GM21515 (cell line): ENCODE measurements at regions not wholly inside any gene's neighbourhood (a gene's known extent, or its start where the extent isn't known, plus 50 kb on each side); places are given as distances from the start of the nearest gene placed in this dataset.
"Not testable (repeated sequence)": the region's sequence is repeated elsewhere in the genome, so short reads cannot be mapped to it uniquely, and the experiment has no call there.

ENCODE experiments used
- ATAC-seq: cut with Tn5 transposase; IDR thresholded peaks from one replicate; pipeline ENCODE4 v1.9.1; 2021; ENCODE audit not compliant: unreplicated experiment

DNA sequence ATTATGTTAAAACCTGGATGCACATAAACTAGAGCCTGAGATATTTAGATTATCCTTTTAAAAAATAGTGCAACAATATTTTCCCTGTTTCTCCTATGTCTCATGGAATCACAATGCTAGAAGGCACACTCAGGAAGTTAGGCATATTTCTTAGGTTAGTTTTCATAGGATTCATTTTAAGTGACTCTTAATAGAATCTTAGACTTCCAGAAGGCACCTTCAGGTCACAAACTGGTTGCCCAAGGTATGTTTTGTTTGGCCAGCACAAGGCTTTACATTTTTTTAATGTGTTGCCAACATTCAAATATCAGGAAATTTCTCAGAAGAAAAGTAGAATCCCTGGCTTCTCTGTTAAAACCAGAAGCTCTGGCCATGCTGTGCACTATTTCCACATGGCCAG is 129.3 kb downstream of the LNPK start:
- ATAC-seq, result no peak

DNA sequence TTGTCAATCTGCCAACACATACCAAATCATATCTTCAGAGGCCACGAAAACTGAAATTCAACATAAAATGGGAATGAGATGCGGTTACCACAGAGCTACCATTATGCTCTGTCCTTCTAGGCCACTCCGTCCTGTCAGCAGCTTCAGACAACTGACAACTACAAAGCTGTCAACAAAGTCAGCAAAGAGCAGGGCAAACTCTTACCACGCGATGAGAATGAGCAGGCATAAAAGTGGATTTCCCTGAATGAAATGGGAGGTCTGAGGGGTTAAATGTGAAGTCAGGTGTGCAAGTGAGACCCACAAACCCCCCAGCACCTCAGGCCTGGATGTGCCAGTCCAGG is 130.1 kb downstream of the LNPK start:
- ATAC-seq, result no peak

DNA sequence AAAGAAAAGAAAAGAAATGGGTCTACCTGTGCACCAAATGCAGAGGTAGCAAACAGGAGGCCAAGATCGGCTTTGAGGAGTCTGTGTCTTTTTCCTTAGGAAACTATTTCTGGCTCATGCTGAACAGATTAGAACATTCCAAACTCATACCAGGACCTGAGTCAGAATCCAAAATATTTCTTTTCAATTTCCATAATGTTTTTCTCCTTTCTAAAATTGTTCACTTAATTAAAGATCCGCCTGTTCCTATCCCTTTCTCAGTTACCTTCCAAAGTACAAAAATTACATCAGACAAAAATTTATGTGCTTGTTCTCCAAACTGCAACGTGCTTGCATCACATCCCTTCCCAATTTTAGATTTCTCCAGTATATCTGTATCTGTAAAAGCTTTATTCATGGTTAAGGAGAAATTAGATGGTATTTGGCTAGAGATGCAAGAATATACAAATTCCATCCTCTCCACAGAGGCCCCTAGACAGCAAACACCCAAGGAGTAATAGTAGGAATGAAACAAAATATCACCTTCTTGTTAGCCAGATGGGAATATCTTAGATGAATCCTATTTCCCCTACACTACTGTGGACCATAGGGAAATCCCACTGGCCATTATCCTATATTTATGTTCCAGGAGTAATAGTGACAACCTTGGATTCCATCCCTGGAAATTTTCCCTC is 130.6 kb downstream of the LNPK start:
- ATAC-seq, result no peak

DNA sequence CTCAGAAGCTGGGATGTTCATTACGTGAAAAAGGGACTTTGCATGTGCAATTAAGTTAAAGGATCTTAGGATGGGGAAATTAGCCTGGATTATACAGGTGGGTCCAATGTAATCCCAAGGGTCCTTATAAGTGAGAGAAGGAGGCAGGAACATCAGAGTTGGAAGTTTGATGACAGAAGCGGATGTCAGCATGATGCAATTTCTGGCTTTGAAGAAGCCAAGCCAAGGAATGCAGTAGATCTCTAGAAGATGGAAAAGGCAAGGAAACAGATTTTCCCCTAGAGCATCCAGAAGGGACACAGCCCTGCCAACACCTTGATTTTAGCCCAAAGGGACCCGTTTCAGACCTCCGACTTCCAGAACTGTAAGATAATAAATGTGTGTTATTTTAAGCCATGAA is 136.4 kb downstream of the LNPK start:
- no peak for ATAC-seq

DNA sequence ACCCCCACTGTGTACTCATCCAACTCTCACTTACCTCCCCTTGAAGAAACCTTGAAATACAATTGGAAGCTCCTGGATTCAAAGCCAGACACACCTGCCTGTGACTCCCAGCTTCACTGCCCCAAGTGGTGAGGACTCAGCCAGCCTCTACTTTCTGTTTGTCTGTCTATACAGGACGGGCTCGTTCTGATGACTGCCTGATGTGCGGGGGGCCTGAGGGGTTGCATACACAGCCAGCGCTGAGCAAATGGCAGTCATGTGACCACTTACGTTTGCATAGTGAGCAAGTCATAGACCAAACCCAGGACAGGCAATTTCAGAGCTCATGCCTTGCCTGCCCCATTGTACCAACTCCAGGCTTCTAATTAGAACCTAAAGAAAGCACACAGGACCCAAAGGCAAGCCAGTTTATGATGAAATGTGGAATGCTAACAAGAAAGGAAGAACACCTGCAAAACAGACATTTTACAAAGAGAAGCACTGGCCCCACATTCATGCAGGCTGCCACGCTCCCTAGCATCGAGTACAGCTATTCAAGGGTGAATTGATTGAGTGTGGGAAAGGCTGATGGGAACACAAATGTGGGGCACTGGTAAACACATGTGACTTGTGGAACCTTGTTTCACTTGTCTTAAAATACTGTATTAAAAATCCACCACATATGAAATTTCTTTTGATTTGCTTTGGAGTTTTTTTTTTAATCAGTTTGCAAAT is 137.8 kb downstream of the LNPK start:
- ATAC-seq, result no peak

DNA sequence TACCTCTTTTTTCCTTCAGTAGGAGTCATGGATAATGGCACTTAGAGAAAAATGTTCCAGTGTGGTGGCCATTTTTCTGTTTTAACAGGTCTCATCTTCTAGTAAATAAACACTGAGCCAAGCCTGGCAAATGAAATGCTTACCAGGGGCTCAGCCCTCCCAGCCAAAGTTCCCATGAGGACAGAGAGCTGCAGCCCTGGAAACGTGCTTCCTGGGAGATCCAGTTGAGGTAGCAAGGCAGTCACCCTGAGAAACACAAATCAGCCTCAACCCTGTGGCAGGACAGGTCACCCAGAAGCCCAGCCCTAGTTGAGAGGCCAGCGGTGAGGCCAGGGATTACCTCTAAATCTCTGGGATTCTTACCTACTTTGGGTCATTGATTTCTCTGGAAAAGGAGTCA is 140.1 kb downstream of the LNPK start:
- ATAC-seq, result no peak

DNA sequence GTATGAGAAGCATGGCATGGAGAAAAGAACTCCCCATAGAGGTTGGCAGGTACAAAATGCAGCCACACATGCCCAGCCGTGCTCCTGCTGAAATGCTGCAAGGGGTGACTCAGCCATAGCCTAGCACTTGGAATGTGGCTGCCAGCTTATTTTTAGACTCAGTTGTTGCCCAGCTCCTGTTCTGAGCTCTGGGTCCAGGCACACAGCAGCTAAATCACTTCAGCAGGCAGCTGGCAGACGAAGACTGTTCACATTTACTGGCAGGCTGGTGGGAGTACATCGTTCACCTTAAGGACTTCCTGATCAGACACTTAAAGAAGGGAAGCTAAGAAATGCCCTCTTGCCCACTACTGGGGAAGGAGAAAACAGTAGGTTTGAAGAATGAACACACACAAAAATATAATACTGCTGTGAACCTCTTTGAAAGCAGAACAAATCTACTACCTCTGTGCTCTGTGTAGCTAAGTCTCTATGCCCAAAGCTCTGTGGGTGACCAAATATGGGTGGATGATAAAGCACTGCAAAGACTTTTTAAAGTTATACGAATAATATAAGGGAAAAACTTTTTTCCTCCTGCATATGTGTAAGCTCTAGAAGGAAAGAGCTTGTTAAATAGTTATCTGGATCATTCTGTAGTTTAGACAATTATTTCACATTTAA is 146.1 kb downstream of the LNPK start:
- no peak for ATAC-seq

DNA sequence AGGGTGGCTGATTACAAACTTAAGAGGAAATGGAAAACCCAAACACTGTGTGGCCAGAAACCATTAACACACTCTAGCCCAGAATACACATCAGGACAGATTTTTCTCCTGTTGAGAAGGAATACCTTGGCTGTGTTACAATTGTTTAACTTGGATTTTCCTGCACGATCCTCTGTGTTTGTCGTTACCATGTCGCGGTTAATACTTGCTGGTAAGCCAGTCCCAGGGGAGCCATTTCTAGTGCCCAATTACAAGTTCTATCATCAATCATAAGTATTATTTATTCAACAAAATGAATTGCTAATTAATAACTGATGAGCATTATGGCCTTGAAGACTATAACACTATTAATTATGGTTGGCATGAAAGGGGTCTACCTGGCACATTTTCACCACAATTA is 146.8 kb downstream of the LNPK start:
- no peak for ATAC-seq

DNA sequence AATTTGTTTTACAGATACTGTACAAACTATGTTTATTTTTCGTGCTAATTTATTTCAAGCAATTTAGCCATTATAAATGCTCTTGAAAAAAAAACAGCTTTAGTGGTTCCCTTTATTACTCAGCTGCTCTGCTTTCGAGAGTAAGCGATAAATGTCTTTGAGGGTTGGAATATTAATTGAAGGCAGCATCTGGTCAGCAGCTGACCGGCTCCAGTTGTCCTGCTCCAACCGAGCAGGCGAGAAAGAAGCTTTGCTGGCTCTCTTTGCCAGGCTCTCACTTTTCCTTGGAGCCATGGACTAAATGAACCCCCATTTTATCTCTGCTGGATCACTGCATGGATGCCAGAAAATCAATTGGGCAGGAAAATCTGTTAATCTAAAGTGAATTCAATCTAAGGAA is 147.4 kb downstream of the LNPK start:
- no peak for ATAC-seq

DNA sequence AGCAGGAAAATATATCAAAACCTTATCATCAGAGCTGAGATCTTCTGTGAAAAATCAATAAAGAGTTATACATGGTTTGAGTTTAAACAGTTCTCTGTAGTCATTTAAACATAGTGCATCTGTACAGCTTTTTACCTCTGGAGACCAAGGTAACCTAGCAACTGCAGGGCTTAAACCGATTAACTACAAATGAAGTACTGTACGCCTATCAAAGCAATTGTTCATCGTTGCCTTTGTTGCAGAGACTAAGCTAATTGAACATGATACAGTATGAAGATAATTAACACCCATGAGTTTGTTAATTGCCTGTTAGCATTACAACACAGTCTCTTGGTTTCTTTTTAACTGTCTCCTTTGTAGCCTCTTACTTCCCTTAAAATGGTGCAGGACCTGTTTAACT is 147.9 kb downstream of the LNPK start:
- ATAC-seq, result no peak

DNA sequence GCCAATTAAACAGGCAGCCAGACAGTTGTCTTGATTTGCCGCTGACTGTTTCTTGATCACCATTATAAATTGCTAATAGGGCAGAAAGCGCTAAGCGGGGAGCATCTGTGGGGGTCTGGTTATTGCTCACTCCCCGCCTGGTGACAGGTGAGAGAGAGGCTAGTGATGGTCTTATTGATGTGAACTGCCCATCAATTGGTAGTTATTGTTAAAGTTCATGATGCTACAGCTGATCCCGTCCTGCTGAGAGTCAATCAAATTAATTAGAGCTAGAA is 148.5 kb downstream of the LNPK start:
- ATAC-seq, result no peak

DNA sequence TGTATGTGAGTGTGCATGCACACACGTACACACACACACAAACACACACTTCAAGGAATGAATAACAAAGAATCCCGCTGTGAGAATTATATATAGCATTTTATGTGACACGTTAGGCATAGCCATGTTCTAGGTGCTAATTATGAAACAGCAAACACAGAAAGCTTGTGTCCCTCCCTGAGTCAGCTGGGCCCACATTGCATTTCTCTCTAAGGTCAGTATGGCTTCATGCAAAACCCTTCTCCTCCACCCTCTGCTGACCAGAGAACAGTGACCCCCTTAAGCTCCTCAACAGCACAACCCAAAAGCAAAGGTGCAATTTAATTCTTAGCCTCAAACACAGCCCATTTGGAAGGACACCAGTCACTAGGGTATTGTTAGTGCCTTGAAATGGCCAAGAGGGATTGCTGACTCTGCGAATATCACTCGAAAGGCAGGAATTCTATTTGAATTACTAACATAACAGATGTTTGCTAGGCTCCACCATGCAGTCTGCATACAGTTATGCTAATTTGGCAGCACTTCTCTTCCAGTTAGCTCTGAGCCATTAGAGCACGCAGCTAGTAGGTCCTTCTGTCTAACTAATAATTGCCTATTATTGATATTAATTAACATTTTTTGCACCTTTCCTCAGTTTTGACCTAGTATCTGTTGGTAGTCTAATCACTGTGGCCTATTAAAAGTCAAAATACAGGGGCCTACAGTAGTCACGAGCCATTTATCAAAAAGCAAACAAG is 149.0 kb downstream of the LNPK start:
- ATAC-seq, result no peak

DNA sequence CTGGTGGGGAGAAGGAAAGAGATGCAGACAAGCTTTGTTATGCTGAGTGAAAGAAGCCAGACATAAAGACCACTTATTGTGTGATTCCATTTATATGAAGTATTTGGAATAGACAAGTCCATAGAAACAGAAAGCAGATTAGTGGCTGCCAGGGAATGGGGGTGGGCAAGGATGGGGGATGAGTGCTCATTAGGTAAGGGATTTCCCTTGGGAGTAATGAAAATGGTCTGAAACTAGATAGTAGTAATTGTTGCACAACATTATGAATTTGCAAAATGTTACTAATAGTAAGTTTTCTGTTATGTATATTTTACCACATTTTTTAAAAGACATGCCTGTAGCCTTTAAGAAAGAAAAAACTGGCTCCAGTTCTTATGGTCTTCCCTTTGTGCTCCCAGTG is 154.9 kb downstream of the LNPK start:
- ATAC-seq, result no peak

DNA sequence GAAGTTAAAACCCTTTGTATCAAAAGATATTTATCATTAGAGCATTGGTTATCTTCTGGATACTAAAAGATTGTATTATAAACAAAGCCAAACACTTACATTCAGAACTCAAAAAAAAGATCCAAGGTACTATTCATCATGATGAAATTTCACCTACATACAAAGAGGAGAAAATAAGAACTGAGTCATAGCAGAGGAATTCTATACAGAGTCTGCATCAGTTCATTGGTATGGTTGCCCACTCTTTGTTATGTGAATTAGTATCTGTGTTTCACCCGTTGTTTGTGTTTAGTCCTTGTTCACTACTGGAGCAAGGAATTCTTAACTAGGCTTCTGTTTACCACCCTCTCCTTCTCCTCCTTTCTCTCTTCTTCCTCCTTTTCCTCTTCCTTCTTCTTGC is 157.9 kb downstream of the LNPK start:
- no peak for ATAC-seq

DNA sequence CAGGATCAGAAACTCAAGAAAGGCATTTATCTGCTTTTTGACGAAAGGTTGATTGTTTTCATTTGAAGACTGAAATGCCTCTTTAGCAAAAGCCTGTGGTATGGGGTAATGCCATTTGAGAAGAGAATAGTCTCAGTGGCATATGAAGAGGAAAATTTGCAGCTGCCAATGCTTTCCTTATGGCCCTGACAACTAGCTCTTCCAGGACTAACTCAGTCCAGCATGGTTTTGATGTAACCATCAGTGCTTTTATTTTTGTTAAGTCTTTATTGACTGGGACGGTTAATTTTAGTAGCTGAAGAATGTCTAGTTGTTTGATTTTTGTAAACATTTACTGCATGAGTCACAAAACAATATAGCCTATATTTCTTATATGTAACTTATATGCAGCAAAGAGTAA is 158.4 kb downstream of the LNPK start:
- ATAC-seq, result no peak

DNA sequence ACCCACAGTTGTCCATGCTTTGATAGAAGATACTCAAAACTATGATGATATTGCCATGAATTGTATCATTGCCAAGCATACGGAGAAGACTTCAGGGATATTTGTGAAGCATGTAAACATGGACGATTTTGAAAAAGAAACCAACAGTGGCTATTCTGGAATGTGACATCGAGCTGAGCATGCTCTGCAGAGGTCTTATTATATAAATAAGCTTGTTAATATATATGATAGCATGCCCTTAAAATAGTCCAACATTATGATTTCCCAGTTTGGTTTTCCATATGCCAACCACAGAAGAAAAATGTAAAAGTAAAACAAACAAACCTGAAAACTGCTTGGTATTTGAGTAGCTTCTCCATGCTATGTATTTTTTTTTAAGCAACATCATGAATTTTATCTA is 159.1 kb downstream of the LNPK start:
- no peak for ATAC-seq

DNA sequence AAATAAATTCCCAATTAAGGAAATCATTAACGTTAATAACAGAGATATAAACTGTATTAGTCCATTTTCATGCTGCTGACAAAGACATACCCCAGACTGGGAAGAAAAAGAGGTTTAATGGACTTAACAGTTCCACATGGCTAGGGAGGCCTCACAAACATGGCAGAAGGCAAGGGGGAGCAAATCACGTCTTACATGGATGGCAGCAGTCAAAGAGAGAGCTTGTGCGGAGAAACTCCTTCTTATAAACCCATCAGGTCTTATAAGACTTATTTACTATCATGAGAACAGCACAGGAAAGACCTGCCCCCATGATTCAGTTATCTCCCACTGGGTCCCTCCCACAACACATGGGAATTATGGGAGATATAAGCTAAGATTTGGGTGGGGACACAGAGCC is 161.3 kb downstream of the LNPK start:
- not testable (repeated sequence) for ATAC-seq

DNA sequence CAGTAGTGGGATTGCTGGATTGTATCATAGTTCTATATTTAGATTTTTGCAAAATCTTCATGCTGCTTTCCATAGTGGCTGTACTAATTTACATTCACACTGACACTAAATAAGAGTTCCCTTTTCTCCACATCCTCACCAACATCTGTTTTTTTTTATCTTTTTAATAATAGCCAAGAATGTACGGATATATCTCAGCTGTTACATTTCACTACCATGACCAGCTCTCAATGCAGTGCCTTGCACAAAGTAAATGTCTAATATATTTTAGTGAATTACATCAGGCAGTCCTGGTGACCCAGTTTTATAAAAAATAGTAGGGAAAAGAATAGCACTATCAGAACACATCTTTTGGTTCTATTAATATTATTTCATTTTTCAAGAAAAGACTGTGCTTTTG is 161.8 kb downstream of the LNPK start:
- no peak for ATAC-seq

DNA sequence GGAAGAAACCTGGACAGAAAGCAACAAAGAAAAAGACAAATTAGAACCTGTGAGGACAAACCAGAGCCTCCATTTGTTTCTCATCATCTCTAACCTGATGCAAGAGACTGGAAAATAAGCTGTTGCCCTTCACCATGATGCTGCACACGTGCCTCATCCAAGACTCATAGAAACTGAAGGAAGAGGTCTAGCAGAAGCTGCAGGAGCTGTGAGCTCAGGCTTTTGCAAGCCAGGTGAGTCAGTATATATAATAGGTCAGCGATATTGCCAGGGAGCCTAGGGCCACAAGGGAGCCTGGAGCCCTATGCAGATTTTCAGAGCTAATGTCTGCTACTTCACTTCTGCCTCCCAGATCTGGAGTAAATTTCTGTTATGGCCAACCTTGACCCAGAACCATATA is 163.1 kb downstream of the LNPK start:
- no peak for ATAC-seq

DNA sequence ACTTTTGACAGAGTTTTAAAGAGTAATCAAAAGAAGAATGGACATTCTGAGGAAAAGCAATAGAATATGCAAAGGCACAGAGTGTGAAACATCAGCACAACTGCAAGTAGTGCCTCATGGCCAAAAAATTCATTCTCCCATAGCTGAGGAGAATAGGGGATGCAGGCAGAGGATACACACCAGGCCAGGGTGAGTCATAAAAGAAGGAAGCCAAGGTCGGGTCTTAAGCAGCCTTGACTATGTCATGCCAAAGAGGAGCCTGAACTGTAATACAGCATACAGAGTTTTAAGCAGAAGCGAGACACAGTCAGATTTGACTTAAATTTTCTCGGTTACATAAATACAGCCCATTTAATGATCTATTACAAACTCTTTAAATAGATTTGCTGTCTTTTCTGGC is 165.0 kb downstream of the LNPK start:
- ATAC-seq, result no peak

DNA sequence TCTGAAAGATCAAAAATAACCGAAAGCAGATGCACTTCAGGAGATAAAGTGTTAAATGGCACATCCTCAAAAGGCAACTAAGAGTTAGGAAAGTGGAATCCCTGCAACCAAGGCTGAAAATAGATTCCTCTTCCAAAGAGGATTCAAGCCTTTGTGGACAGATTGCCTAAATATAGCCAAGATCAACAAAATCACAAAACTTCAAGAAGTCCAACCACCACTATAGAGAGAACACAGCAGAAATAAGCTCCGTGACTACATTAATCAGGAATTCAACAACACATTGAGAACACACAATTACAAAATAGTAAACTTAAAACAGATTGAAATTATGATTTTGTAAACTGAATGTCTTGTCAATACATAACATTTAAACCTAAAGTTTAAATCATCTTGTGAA is 165.7 kb downstream of the LNPK start:
- ATAC-seq, result no peak

DNA sequence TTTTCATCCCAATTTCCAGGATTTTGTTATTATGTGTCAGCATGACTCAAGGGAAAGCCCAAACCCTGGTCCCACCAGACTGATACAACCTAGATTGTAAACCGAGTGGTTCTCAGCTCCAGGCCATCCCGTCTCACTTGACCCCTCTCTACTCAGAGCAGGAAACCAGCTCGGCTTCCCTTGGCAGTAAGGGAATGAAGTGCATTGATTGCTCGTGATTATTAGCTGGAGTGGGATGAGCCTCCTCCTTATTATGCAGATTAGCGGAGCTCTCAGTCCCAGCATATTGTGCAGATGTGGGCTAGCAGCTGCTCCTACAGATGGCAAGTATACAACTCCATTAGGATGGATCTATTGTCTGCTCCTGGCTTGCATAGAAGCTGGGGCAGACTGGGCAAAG is 167.6 kb downstream of the LNPK start:
- ATAC-seq, result no peak
